Stomach (tissue), 4 donors: ENCODE measurements at regions not wholly inside any gene's neighbourhood (a gene's known extent, or its start where the extent isn't known, plus 50 kb on each side); places are given as distances from the start of the nearest gene placed in this dataset.

ENCODE experiments used
- CTCF ChIP-seq, 7 experiments: fragments of 450-650 bp in 4 of 7; fragments of 200-600 bp in 3 of 7; sonication (generic) in 3 of 7; IDR thresholded peaks; one replicate each; pipeline ENCODE4 v1.5.1; 2016 to 2019; ENCODE audit warnings: antibody characterized with exemption in 7 of 7, control low read depth in 2 of 7, mild to moderate bottlenecking in 1 of 7
- EP300 ChIP-seq: sonication (generic); formaldehyde crosslinking; IDR thresholded peaks from one replicate; pipeline ENCODE4 v1.6.1; 2017; ENCODE audit warnings: antibody characterized with exemption
- POLR2A ChIP-seq, 4 donors: fragments of 450-650 bp; IDR thresholded peaks; one replicate each; pipeline ENCODE4 v1.6.1; 2016; ENCODE audit warnings: antibody characterized with exemption in 4 of 4, control low read depth in 2 of 4, mild to moderate bottlenecking in 1 of 4, moderate library complexity in 1 of 4
- POLR2AphosphoS5 ChIP-seq, 3 donors: sonication (generic); formaldehyde crosslinking; IDR thresholded peaks; one replicate each; pipeline ENCODE4 v1.6.1; 2016; ENCODE audit warnings: antibody characterized with exemption in 3 of 3

GRCh38 chr10:124320778-124321432 is 97.8 kb downstream of the OAT start:
- TF ChIP-seq CTCF (IDR thresholded peaks at IDR 0.05) = no peak
- TF ChIP-seq POLR2AphosphoS5 (IDR thresholded peaks at IDR 0.05) = no peak
- TF ChIP-seq EP300 = no peak
- no peak for TF ChIP-seq POLR2A (IDR thresholded peaks at IDR 0.05)
